SK-N-SH (cell line): ENCODE measurements at regions not wholly inside any gene's neighbourhood (a gene's known extent, or its start where the extent isn't known, plus 50 kb on each side); places are given as distances from the start of the nearest gene placed in this dataset.

Experiments
- CTCF ChIA-PET: fragments of 300-600, 350-600 bp; formaldehyde crosslinking; extraction: SDS; loops from one replicate; lab custom pipeline; 2021; lab: Yijun Ruan, JAX
- POLR2A ChIA-PET: fragments of 350-600 bp; sonication (Branson Sonifier 250); formaldehyde crosslinking; extraction: SDS; loops from one replicate; lab custom pipeline; 2020; ENCODE audit warnings: antibody characterized with exemption, inconsistent platforms; lab: Yijun Ruan, JAX
- DNase-seq: peaks from one replicate; pipeline ENCODE4 v3.0.0; 2012
- H2AFZ ChIP-seq: fragments of 200-600 bp; sonication (generic); 2 replicates; pipeline ENCODE4 v1.8.1; 2016; ENCODE audit warnings: antibody characterized with exemption, mild to moderate bottlenecking, low read depth
- H3F3A ChIP-seq: fragments of 200-600 bp; sonication (generic); replicated peaks from 2 replicates; pipeline ENCODE3; 2016; ENCODE audit warnings: antibody characterized with exemption, mild to moderate bottlenecking; ENCODE audit not compliant: insufficient read depth
- H3K27ac ChIP-seq, 2 experiments: fragments of 200-500 bp in 1 of 2; fragments of 200-600 bp in 1 of 2; sonication (Bioruptor generic) in 1 of 2; sonication (generic), shearing (Covaris generic) in 1 of 2; 2 replicates each; pipeline versions ENCODE4 v1.5.1 to v1.6.1; 2014 to 2016; ENCODE audit warnings: low read depth in 2 of 2, inconsistent platforms in 1 of 2, low read length in 1 of 2, mild to moderate bottlenecking in 1 of 2, mixed read lengths in 1 of 2
- H3K27me3 ChIP-seq: fragments of 200-600 bp; sonication (generic), shearing (Covaris generic); 2 replicates; pipeline ENCODE4 v1.6.1; 2016; ENCODE audit warnings: mixed run types; ENCODE audit not compliant: insufficient read depth
- H3K36me3 ChIP-seq, 2 experiments: fragments of 200-500 bp in 1 of 2; fragments of 200-600 bp in 1 of 2; sonication (Bioruptor generic) in 1 of 2; sonication (generic) in 1 of 2; replicated peaks in 1 of 2; 2 replicates each; pipeline versions ENCODE3 to v1.5.1; 2014 to 2016; ENCODE audit warnings: low read length in 1 of 2, mild to moderate bottlenecking in 1 of 2; ENCODE audit not compliant: insufficient read depth in 2 of 2, control insufficient read depth in 1 of 2
- H3K4me1 ChIP-seq, 2 experiments: fragments of 200-500 bp in 1 of 2; fragments of 200-600 bp in 1 of 2; sonication (Bioruptor generic) in 1 of 2; sonication (generic), shearing (Covaris generic) in 1 of 2; 2 replicates each; pipeline versions ENCODE4 v1.5.1 to v1.6.1; 2014 to 2016; ENCODE audit warnings: low read depth in 1 of 2, low read length in 1 of 2, mixed run types in 1 of 2; ENCODE audit not compliant: insufficient read depth in 2 of 2, control insufficient read depth in 1 of 2
- H3K4me2 ChIP-seq: fragments of 200-600 bp; sonication (generic), shearing (Covaris generic); 2 replicates; pipeline ENCODE4 v1.6.1; 2017; ENCODE audit warnings: mixed run types
- H3K4me3 ChIP-seq, 2 experiments: fragments of 200-500 bp in 1 of 2; fragments of 200-600 bp in 1 of 2; sonication (Bioruptor generic) in 1 of 2; sonication (generic), shearing (Covaris generic) in 1 of 2; 2 replicates each; pipeline versions ENCODE4 v1.5.1 to v1.8.1; 2014 to 2016; ENCODE audit warnings: low read depth in 2 of 2, inconsistent platforms in 1 of 2, low read length in 1 of 2, mild to moderate bottlenecking in 1 of 2, mixed read lengths in 1 of 2, moderate library complexity in 1 of 2
- H3K79me2 ChIP-seq: fragments of 200-600 bp; sonication (generic); 2 replicates; pipeline ENCODE4 v1.8.1; 2017; ENCODE audit warnings: mild to moderate bottlenecking; ENCODE audit not compliant: insufficient read depth
- H3K9ac ChIP-seq: fragments of 200-600 bp; sonication (generic); 2 replicates; pipeline ENCODE4 v1.6.1; 2017; ENCODE audit warnings: mixed run types
- H3K9me2 ChIP-seq: fragments of 200-600 bp; sonication (generic); 2 replicates; pipeline ENCODE4 v1.6.1; 2017; ENCODE audit warnings: mixed run types
- H3K9me3 ChIP-seq: fragments of 200-600 bp; sonication (generic); 2 replicates; pipeline ENCODE4 v1.6.1; 2017; ENCODE audit warnings: mixed run types, mild to moderate bottlenecking, moderate library complexity
- H4K20me1 ChIP-seq: fragments of 200-600 bp; sonication (generic); 2 replicates; pipeline ENCODE4 v1.6.1; 2017; ENCODE audit warnings: mild to moderate bottlenecking, mixed run types; ENCODE audit not compliant: insufficient read depth
- CHD2 ChIP-seq: fragments of 150-350 bp; IDR thresholded peaks from 2 replicates; pipeline ENCODE4 v1.6.1; 2018; ENCODE audit warnings: low read length; ENCODE audit not compliant: partially characterized antibody
- ELF1 ChIP-seq: IDR thresholded peaks from 2 replicates; pipeline ENCODE4 v1.4.0; 2012
- EP300 ChIP-seq, 2 experiments: IDR thresholded peaks; 2 replicates each; pipeline versions ENCODE4 v1.4.0 to v1.6.1; 2012; ENCODE audit warnings: borderline replicate concordance in 1 of 2, low read depth in 1 of 2, low read length in 1 of 2
- EZH2phosphoT487 ChIP-seq: fragments of 200-600 bp; sonication (generic); IDR thresholded peaks from 2 replicates; pipeline ENCODE4 v1.6.1; 2017; ENCODE audit warnings: low read depth, mixed run types, mild to moderate bottlenecking, antibody characterized with exemption, moderate library complexity, borderline replicate concordance
- FOXJ3 ChIP-seq: sonication (generic); formaldehyde crosslinking; IDR thresholded peaks from 2 replicates; pipeline ENCODE4 v1.5.1; 2020; ENCODE audit warnings: mild to moderate bottlenecking, missing genetic modification reagents
- GABPA ChIP-seq: IDR thresholded peaks from 2 replicates; pipeline ENCODE4 v1.4.0; 2012; ENCODE audit warnings: low read depth, mild to moderate bottlenecking
- GATA2 ChIP-seq: sonication (generic); formaldehyde crosslinking; IDR thresholded peaks from 2 replicates; pipeline ENCODE4 v1.5.0; 2020; ENCODE audit warnings: mild to moderate bottlenecking, missing genetic modification reagents
- MXI1 ChIP-seq: IDR thresholded peaks from 2 replicates; pipeline ENCODE4 v1.6.1; 2012; ENCODE audit warnings: mild to moderate bottlenecking, low read depth, low read length, improper control_type of control experiment
- RAD21 ChIP-seq: IDR thresholded peaks from 2 replicates; pipeline ENCODE4 v1.6.1; 2012; ENCODE audit warnings: mild to moderate bottlenecking, low read length
- RCOR1 ChIP-seq: fragments of 150-350 bp; IDR thresholded peaks from 2 replicates; pipeline ENCODE4 v1.6.1; 2017; ENCODE audit warnings: antibody characterized with exemption, low read length
- RFX5 ChIP-seq: IDR thresholded peaks from 2 replicates; pipeline ENCODE4 v1.6.1; 2012; ENCODE audit warnings: mild to moderate bottlenecking, improper control_type of control experiment, low read length
- RXRA ChIP-seq: IDR thresholded peaks from 2 replicates; pipeline ENCODE4 v1.4.0; 2012; ENCODE audit warnings: low read depth, mild to moderate bottlenecking, borderline replicate concordance
- TCF12 ChIP-seq: IDR thresholded peaks from 2 replicates; pipeline ENCODE4 v1.4.0; 2012
- TEAD4 ChIP-seq: IDR thresholded peaks from 2 replicates; pipeline ENCODE4 v1.4.0; 2012; ENCODE audit warnings: mild to moderate bottlenecking, borderline replicate concordance; ENCODE audit not compliant: insufficient read depth
- YY1 ChIP-seq: IDR thresholded peaks from 2 replicates; pipeline ENCODE4 v1.4.0; 2012; ENCODE audit warnings: low read depth, mild to moderate bottlenecking
- WGBS: methylation state at CpG from one replicate; pipeline ENCODE4 v1.1.6; 2017; ENCODE audit warnings: low lambda C conversion rate; 5-methylcytosine and 5-hydroxymethylcytosine counted together
- TF ChIP-seq, protein P1 (sequence below): IDR thresholded peaks from 2 replicates; pipeline ENCODE4; 2012
- TF ChIP-seq, protein P2 (sequence below): IDR thresholded peaks from 2 replicates; pipeline ENCODE4 v1.4.0; 2012; ENCODE audit warnings: low read depth, borderline replicate concordance
- TF ChIP-seq, protein P3 (sequence below): fragments of 200-600 bp; sonication (generic); IDR thresholded peaks from 2 replicates; pipeline ENCODE4 v1.6.1; 2017; ENCODE audit warnings: antibody characterized with exemption, mild to moderate bottlenecking, moderate library complexity
- TF ChIP-seq, protein P4 (sequence below): IDR thresholded peaks from 2 replicates; pipeline ENCODE4 v1.4.0; 2012; ENCODE audit warnings: low read depth

- Histone ChIP-seq H3K4me2 (peak overlapping the region; percentile 90), H3K4me1 (peaks cover 0 to 16% of the 10 kb centered on the region in 2 experiments; a peak in 2 of 4 replicates), H4K20me1 (no peaks in the 10 kb centered on the region), H3K4me3 (peak overlapping the region; percentile 57 to 69), H3K9me3 (no peaks in the 10 kb centered on the region), H3K27ac (peak overlapping the region; percentile 89 to 94), H3K36me3 (no peaks in the 10 kb centered on the region), H3K27me3 (no peaks in the 10 kb centered on the region), H3K9me2 (no peaks in the 10 kb centered on the region), H2AFZ (peak overlapping the region; percentile 80), H3K79me2 (no peaks in the 10 kb centered on the region), H3K9ac (peak overlapping the region; percentile 94), H3F3A (no peaks in the 10 kb centered on the region)
- 42% methylated on average over 13 of the region's 13 CpGs for WGBS
- ChIA-PET POLR2A (interaction anchor here (0.6 to 2.5 kb wide), 4 partner anchors 24 to 1271 kb away, joined by 3 to 11 read pairs (median 4); no protein-coding TSS in a partner anchor), CTCF (interaction anchor here (0.7 to 1.7 kb wide), 5 partner anchors 50 to 297 kb away, joined by 3 to 9 read pairs (median 3); no protein-coding TSS in a partner anchor)
- no peak for DNase-seq
- TF ChIP-seq RXRA (no peak), EP300 (IDR thresholded peaks at IDR 0.05; ENCODE audit: borderline replicate concordance in 1 of 2, low read depth in 1 of 2, low read length in 1 of 2) (no peak), EZH2phosphoT487 (no peak)
Measured at GRCh38 chr13:44140888-44141724, 232.5 kb upstream of the SERP2 start.

DNA sequence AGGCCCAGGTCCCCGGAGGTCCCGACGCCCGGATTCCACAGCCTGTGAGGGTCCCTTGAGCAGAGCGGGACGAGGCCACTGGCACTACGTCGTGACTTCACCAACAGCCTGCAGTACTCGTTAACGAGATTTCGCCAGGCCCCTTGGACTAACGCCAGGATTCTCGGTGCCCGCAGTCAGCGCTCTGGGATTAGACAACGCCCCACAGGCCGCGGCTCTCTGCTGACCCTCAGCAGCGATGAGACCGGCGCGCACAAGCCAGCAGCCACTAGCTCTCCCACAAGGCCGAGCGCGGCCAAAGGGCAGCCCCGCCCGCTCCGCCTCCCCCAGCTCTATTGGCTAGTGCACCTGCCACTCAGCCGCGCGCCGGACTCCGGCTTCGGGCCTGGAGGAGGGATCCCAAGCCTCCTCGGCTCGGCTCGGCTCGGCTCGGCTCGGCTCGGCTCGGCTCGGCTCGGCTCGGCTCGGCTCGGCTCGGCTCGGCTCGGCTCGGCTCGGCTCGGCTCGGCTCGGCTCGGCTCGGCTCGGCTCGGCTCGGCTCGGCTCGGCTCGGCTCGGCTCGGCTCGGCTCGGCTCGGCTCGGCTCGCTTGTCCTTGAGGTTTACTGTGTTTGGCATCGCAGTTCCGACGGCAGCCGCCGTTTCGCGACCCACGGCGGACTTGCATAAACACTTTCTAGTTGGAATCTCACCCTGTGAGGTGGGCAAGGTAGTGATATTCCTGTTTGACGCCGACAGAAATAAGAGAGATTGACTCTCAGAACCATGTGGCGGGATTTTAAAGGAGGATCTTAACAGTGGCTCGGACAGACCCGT, 231.7 kb upstream of the SERP2 start:
- no peaks in the 10 kb centered on the region for H3K36me3 ChIP-seq
- DNase-seq = peak; percentile 100
- H3K79me2 ChIP-seq = no peaks in the 10 kb centered on the region
- peak overlapping the region; percentile 90 for H3K4me2 ChIP-seq
- CTCF ChIA-PET = interaction anchor here (0.7 to 1.7 kb wide), 3 partner anchors 49 to 296 kb away, joined by 3 to 9 read pairs (median 3); no protein-coding TSS in a partner anchor
- H3F3A ChIP-seq = no peaks in the 10 kb centered on the region
- no peaks in the 10 kb centered on the region for H4K20me1 ChIP-seq
- H2AFZ ChIP-seq = peak overlapping the region; percentile 95
- POLR2A ChIA-PET = interaction anchor here (0.6 to 2.5 kb wide), 3 partner anchors 191 to 1272 kb away, joined by 3 to 11 read pairs (median 4); no protein-coding TSS in a partner anchor
- H3K4me3 ChIP-seq = peak overlapping the region; percentile 61 to 69
- WGBS = 2% methylated on average over 40 of the region's 84 CpGs
- H3K27ac ChIP-seq = peak overlapping the region; percentile 89 to 94
- H3K4me1 ChIP-seq = peaks cover 0 to 16% of the 10 kb centered on the region in 2 experiments; a peak in 2 of 4 replicates
- no peaks in the 10 kb centered on the region for H3K27me3 ChIP-seq
- peak overlapping the region; percentile 94 for H3K9ac ChIP-seq
- H3K9me3 ChIP-seq = no peaks in the 10 kb centered on the region
- H3K9me2 ChIP-seq = no peaks in the 10 kb centered on the region
- peak in 1 of 2 experiments; percentile 25; a peak in 1 of 4 replicates for TF ChIP-seq EP300 (IDR thresholded peaks at IDR 0.05; ENCODE audit: borderline replicate concordance in 1 of 2, low read depth in 1 of 2, low read length in 1 of 2)
- TF ChIP-seq, protein P1, sequence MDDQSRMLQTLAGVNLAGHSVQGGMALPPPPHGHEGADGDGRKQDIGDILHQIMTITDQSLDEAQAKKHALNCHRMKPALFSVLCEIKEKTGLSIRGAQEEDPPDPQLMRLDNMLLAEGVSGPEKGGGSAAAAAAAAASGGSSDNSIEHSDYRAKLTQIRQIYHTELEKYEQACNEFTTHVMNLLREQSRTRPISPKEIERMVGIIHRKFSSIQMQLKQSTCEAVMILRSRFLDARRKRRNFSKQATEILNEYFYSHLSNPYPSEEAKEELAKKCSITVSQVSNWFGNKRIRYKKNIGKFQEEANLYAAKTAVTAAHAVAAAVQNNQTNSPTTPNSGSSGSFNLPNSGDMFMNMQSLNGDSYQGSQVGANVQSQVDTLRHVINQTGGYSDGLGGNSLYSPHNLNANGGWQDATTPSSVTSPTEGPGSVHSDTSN = peak; percentile 99
- peak; percentile 45 for TF ChIP-seq RAD21
- no peak for TF ChIP-seq RFX5
- TF ChIP-seq RCOR1 = no peak
- TF ChIP-seq TCF12 = 0 out of 2 replicates have a peak, but pooled peaks have one; percentile 14
- TF ChIP-seq TEAD4 = 0 out of 2 replicates have a peak, but pooled peaks have one; percentile 15
- no peak; the same call in 1 of the 2 replicates for TF ChIP-seq GABPA
- TF ChIP-seq MXI1 = peak; percentile 44; the same call in 1 of the 2 replicates
- TF ChIP-seq ELF1 = no peak
- no peak for TF ChIP-seq FOXJ3 (CRISPR knock-in tag)
- TF ChIP-seq, protein P2, sequence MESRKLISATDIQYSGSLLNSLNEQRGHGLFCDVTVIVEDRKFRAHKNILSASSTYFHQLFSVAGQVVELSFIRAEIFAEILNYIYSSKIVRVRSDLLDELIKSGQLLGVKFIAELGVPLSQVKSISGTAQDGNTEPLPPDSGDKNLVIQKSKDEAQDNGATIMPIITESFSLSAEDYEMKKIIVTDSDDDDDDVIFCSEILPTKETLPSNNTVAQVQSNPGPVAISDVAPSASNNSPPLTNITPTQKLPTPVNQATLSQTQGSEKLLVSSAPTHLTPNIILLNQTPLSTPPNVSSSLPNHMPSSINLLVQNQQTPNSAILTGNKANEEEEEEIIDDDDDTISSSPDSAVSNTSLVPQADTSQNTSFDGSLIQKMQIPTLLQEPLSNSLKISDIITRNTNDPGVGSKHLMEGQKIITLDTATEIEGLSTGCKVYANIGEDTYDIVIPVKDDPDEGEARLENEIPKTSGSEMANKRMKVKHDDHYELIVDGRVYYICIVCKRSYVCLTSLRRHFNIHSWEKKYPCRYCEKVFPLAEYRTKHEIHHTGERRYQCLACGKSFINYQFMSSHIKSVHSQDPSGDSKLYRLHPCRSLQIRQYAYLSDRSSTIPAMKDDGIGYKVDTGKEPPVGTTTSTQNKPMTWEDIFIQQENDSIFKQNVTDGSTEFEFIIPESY = 0 out of 2 replicates have a peak, but pooled peaks have one; percentile 23
- peak; percentile 50; the same call in 1 of the 2 replicates for TF ChIP-seq RXRA
- TF ChIP-seq, protein P3, sequence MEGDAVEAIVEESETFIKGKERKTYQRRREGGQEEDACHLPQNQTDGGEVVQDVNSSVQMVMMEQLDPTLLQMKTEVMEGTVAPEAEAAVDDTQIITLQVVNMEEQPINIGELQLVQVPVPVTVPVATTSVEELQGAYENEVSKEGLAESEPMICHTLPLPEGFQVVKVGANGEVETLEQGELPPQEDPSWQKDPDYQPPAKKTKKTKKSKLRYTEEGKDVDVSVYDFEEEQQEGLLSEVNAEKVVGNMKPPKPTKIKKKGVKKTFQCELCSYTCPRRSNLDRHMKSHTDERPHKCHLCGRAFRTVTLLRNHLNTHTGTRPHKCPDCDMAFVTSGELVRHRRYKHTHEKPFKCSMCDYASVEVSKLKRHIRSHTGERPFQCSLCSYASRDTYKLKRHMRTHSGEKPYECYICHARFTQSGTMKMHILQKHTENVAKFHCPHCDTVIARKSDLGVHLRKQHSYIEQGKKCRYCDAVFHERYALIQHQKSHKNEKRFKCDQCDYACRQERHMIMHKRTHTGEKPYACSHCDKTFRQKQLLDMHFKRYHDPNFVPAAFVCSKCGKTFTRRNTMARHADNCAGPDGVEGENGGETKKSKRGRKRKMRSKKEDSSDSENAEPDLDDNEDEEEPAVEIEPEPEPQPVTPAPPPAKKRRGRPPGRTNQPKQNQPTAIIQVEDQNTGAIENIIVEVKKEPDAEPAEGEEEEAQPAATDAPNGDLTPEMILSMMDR = no peak
- peak; percentile 63 for TF ChIP-seq CHD2
- TF ChIP-seq YY1 = 0 out of 2 replicates have a peak, but pooled peaks have one; percentile 20
- no peak for TF ChIP-seq GATA2 (CRISPR knock-in tag)
- TF ChIP-seq, protein P4, sequence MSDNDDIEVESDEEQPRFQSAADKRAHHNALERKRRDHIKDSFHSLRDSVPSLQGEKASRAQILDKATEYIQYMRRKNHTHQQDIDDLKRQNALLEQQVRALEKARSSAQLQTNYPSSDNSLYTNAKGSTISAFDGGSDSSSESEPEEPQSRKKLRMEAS = peak; percentile 86
